ENCODE measurements at regions not wholly inside any gene's neighbourhood (a gene's known extent, or its start where the extent isn't known, plus 50 kb on each side); places are given as distances from the start of the nearest gene placed in this dataset.

GRCh38 chr13:44049081-44049945, 169.6 kb downstream of the LACC1 start:
- TF ChIP-seq, protein P1, sequence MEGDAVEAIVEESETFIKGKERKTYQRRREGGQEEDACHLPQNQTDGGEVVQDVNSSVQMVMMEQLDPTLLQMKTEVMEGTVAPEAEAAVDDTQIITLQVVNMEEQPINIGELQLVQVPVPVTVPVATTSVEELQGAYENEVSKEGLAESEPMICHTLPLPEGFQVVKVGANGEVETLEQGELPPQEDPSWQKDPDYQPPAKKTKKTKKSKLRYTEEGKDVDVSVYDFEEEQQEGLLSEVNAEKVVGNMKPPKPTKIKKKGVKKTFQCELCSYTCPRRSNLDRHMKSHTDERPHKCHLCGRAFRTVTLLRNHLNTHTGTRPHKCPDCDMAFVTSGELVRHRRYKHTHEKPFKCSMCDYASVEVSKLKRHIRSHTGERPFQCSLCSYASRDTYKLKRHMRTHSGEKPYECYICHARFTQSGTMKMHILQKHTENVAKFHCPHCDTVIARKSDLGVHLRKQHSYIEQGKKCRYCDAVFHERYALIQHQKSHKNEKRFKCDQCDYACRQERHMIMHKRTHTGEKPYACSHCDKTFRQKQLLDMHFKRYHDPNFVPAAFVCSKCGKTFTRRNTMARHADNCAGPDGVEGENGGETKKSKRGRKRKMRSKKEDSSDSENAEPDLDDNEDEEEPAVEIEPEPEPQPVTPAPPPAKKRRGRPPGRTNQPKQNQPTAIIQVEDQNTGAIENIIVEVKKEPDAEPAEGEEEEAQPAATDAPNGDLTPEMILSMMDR (conservative IDR thresholded peaks at IDR 0.05; ENCODE audit: low read length), result no peak
- no peak overlapping the region for H3K4me3 ChIP-seq (ENCODE audit: low read length)
- no peak for DNase-seq (ENCODE audit: low read depth)

DNA sequence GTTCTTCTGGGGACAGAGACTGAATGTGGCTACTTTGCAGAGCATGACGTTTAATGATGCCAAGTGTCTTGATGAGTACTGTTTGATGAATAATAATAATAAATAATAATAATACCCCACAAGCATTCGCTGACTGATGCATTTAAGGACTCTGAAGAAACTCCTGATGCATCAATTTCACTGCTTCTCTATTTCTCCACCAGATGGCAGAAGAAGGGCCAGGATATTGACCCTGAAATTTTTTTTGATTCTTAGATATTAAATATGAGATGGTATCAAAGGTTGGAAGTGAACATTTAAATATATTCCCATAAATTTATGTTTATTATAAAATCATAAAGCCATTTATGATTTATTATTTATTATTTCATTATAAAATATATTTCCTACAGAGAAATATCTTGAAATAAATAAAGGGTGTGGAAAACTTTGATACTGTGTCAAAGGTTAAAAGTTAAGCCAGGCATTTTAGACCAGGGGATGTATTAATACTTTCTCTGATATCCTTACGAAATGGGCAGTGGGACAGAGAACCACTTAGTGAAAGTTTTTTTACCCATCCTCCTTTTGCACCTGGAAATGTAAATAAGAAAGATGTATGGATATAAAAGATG, 170.9 kb downstream of the LACC1 start:
- no peak overlapping the region for H3K4me3 ChIP-seq (ENCODE audit: low read length)
- peak; percentile 27 for DNase-seq (ENCODE audit: low read depth)
- TF ChIP-seq, protein P1 (conservative IDR thresholded peaks at IDR 0.05; ENCODE audit: low read length), result peak; percentile 86

DNA sequence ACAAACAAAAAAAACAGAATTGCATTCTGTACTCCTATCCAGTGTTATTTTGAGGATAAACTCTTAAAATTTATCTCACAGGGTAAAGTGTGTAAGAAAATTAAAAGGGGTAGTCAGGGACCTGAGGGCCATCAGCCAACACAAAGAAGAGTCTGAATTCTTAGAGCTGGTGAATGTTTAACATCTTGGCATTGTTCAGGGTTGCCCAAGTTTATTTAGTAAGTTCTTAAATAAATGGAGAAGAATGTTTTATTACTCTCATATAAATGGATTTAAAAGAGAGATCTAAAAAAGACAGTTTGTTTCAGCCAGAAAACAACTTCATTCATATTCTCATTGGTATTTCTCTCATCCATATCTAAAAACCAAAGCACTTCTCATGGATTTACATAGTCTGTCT, 171.7 kb downstream of the LACC1 start:
- TF ChIP-seq, protein P1 (conservative IDR thresholded peaks at IDR 0.05; ENCODE audit: low read length), result no peak
- H3K4me3 ChIP-seq (ENCODE audit: low read length), result no peak overlapping the region
- no peak for DNase-seq (ENCODE audit: low read depth)

GRCh38 chr13:44051918-44052675, 172.4 kb downstream of the LACC1 start:
- TF ChIP-seq, protein P1 (conservative IDR thresholded peaks at IDR 0.05; ENCODE audit: low read length), result no peak
- DNase-seq (ENCODE audit: low read depth), result no peak
- no peak overlapping the region for H3K4me3 ChIP-seq (ENCODE audit: low read length)

DNA sequence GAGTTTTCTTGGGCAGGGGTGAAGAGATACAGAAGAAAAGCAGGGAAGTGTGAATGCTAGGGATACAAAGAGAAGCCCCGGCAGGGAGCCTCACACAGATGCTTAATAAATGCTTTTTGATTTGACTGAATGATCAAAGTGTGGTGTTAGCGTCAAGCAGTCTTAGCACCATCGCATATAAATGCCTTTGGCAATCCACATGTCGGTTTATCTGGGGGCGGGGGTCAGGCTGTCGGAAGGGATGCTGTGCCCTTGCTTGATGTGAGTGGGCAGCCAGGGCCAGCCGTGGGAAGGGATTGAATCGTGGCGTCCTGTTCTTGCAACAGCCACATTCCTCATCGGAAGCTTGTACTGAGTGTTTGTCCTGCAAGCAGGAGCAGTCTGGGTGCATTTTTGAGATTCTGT, 173.1 kb downstream of the LACC1 start:
- DNase-seq (ENCODE audit: low read depth), result peak; percentile 62
- H3K4me3 ChIP-seq (ENCODE audit: low read length), result no peak overlapping the region

DNA sequence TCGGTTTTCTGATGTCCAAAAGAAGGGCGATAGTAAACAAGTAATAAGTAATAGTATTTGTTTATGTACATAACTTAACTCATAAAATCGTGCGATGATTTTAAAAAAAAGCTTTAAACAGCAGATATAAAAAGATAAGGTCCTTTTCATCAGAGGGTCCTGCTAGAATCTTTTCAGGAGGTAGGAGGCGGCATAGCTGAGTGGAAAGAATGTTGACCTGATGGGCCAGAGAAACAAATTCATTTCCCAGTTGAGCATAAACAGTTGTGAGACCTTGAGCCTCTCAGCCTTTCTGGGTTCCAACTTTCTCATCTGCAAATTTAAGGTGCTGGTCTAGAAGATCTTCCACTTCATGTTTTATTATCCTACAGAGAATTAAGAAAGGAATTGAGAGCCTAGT, 173.5 kb downstream of the LACC1 start:
- TF ChIP-seq, protein P1 (conservative IDR thresholded peaks at IDR 0.05; ENCODE audit: low read length), result no peak
- H3K4me3 ChIP-seq (ENCODE audit: low read length), result no peak overlapping the region
- DNase-seq (ENCODE audit: low read depth), result no peak

More for the DNA sequence above, 173.1 kb downstream of the LACC1 start:
- TF ChIP-seq, protein P1 (conservative IDR thresholded peaks at IDR 0.05; ENCODE audit: low read length), result no peak

Measured in AG10803 (cell line).